Left kidney (tissue), 1 donor: ENCODE measurements at regions not wholly inside any gene's neighbourhood (a gene's known extent, or its start where the extent isn't known, plus 50 kb on each side); places are given as distances from the start of the nearest gene placed in this dataset.
A peak's percentile ranks its signal among the peaks of the same experiment; 100 is the strongest.

Experiments
- DNase-seq: peaks from one replicate; pipeline ENCODE4 v3.0.0-alpha.2; 2013

- DNase-seq, result peak; percentile 56
Measured at GRCh38 chr1:17488995-17489767, 49.7 kb upstream of the RCC2 start.
